Right renal cortex interstitium (tissue), 3 donors: ENCODE measurements at regions not wholly inside any gene's neighbourhood (a gene's known extent, or its start where the extent isn't known, plus 50 kb on each side); places are given as distances from the start of the nearest gene placed in this dataset.
"Not testable (repeated sequence)": the region's sequence is repeated elsewhere in the genome, so short reads cannot be mapped to it uniquely, and the experiment has no call there.

Experiments
- DNase-seq, 3 donors: peaks; one replicate each; pipeline ENCODE4 v3.0.0-alpha.2; 2013; ENCODE audit warnings: low read depth in 3 of 3, low spot score in 2 of 3

DNA sequence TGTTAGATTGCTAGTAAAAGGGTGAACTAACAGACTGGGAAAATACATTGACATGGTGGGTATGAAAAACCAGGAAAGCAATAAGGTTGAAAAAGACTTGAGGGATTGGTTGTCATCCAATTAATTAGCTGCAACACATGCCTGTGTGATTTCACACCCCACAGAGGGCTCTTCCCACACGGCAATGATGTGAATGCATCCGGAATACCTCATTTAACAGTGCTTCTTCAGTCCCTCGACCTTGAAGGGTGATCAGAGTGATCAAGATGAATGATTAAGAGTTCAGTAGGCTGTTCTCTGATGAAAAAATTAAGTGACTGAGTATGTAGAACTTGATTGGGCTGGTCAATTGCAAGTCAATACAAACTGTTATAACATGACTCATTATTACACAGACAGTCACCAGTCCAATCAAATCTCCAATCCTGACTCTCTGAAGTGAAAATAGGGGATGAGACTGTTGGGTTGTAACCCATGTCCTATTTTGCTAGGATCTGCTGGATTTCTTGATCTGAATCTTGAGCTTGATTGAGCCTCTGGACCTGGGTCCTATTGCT, 924.9 kb upstream of the FAM98A start:
- DNase-seq = no peak

DNA sequence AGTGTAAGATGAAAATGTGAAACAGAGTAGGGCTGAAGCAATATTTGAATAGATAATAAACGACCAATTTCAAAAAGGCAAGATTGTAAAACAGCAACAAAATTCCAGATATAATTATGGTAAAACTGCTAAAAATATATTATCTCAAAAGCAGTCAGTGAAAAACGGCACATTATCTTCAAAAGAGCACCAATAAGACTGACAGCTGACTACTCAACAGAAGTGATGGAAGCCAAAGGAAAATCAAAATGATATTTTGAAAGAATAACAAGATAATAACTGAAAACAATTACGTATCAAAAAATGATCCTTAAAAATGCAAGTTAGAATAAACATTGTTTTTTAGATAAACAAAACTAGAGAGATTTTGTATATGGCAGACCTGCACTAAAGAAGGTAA, 920.6 kb upstream of the FAM98A start:
- DNase-seq = no peak

DNA sequence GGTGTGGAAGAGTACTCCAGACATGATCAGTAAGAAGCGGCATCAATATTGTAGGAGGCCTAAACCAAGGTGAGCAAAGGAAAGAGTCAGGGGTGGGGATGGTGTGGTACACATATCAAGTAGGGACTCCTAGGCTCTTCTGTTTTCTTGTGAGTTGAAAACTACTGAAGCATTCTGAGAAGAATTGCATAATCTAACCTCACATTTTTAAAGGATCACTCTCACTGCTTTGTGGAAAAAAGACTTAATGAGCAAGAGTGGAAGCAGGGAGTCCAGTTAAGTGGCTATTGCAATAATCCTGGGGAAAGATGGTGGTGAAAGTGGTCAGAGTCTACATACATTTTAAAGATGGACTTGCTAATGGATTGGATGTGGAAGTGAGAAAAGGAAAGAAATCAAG, 899.5 kb upstream of the FAM98A start:
- DNase-seq = no peak

DNA sequence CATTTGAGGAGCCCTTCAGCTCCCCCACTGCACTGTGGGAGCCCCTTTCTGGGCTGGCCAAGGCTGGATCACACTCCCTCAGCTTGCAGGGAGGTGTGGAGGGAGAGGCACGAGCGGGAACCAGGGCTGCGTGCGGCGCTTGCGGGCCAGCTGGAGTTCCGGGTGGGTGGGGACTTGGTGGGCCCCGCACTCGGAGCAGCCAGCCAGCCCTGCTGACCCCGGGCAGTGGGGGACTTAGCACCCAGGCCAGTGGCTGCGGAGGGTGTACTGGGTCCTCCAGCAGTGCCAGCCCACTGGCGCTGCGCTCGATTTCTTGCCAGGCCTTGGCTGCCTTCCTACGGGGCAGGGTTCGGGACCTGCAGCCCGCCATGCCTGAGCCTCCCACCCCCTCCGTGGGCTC, 895.1 kb upstream of the FAM98A start:
- DNase-seq = not testable (repeated sequence)

DNA sequence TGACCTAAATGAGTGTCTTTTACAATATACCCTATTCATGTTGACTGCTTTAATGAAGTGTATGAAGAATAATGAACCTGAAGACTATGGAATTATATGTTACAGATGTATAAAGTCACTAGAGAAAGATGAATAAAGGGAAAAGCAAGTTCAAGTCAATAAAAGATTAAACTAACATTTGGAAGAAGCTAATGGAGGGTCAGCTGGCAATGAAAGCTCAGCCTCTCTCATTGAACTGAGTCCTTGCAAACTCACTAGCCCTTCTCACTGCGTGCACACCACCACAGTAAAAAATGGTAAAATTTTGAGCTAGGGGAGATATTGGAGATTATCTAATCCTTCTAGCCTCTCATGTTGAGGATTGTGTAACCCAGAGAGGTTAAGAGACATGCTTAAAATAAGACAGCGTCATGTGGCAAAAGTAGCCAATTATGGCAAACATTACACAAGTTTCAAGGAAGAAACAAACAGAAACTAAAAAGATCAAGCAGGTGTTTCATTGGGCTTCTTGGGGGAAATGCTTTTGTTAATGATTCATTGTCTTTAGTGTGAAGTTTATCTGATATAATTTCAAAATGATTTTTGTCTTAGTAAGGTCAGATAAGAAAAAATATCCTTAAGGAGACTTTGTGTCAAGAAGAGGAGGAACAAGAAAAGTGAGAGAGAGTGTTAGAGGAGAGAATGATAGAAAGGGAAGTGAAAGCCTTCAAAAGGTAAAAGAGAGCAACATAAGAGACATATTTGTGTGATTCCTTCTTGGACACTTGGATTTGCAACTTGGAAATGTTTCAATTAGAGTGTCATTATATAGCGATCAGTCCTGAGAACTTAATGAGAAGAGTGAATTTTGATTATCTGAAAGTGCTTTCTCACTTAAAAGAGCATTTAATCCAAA, 893.7 kb upstream of the FAM98A start:
- DNase-seq = no peak

DNA sequence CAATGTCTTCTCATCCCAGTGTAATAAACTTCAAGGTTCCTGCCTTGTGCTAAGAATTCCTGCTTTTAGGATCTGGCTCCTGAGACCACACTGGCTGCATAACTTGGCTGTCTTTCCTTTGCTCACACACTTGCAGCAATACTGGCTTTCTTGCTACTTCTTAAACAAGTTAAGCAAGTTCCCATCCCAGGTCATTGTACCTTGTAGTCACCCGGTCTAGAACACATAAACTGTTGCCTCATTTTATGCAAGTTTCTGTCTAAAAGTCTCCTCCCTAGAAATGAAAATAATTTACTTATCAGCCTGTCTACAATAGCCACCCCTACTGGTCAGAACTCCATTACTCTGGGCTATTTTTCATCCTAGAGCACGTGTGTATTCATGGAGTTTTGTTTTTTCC, 887.9 kb upstream of the FAM98A start:
- no peak for DNase-seq

DNA sequence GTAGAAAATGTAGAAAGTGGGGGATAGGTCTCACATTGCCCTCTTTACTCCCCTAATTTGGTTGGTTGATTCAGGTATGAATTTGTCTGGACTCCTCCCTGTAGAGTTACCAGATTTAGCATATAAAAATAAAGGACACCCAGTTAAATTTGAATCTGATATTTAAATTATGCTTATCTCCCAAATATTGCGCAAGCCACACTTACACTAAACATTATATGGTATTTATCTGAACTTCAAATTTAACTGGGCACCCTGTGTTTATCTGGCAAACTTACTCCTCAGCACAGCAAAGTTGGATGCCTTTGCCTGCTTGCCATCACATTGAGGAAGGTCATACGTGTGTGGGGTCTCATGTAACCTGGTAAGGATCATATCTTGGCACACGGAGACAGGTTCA, 882.4 kb upstream of the FAM98A start:
- DNase-seq = no peak

DNA sequence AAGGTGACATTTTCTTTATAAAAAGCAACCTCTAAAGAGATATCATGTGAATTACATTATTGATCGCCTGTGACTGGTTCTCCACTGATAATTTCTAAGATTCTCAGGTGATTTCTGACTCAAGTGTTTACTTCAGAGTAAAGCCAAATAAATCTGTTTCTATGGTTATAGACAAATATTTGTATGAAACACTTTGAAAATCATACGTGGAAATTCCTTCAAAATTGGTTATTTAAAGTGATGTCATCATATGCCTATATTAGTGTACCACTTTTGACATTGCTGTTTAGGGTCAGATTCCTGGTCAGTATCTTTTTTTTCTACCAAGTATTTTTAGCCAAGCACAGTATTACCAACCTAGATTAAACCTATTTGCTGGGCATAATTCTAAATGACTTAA, 881.3 kb upstream of the FAM98A start:
- DNase-seq = no peak

DNA sequence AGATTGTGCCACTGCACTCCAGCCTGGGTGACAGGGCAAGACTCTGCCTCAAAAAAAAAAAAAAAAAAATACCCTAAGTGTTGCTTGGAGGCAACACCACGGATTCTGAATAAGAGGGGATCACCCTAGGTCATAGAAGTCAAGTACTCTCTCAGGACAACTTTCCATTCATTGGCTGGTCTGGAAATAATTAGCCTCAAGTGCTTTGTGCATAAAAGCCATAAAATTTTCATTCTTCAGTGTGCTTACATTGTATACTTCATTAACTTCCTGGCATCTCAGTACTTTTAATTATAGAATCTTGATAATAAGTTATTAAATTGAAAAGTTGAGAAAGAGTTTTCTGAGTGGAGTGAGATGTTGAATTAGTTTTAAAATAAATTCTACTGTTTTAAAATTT, 876.1 kb upstream of the FAM98A start:
- DNase-seq = no peak

DNA sequence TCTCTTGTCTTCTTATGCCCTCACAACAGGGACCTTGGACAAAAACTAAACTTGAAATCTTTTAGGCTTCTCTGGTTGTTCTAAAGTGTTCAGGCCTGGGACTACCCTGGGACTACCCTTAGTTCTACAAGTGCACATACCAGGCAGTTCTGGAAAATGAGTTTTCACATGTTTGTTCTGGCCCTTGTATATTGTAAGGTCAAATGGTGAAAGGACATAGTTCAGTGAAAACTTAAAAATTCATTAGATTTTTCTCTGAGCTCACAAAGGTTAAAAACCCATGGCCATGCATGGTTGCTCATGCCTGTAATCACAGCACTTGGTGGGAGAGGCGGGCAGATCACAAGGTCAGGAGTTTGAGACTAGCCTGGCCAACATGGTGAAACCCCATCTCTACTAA, 875.5 kb upstream of the FAM98A start:
- no peak for DNase-seq

DNA sequence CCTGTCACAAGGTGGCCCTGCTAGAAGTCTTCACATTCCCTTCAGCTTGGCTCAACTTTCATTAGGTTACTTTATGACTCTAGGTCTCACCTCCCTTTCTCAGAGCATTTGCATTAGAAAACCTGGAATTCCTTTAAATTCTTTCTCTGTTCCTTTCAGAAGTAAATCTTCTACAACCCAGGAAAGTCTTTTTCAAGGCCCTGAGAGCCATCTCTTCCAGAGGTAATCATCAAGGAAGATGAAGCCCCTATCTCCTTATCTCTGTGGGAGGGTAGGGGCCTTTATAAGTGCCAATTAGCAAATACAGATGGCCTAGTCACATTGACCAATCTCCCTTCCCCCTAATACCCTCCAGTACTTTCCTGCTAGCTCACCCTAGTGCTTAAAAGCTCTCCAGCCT, 848.0 kb upstream of the FAM98A start:
- DNase-seq = no peak

DNA sequence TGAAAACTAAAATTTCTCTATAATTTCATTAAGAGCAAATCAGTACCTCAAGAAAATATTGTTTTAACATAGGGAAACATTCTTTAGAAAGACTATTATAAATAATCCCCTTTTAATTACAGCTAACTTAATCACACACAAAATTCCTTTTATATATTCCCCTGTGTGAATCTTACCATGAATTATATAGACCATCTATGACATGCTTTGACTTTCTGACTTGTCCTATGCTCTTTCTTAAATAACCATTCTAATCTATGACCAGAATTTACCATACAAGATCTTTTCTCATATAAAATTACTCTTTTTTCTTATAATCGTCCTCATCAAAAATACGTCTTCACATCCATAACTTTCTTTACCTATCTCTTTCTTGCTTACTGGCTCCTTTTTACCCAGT, 824.2 kb upstream of the FAM98A start:
- DNase-seq = no peak

DNA sequence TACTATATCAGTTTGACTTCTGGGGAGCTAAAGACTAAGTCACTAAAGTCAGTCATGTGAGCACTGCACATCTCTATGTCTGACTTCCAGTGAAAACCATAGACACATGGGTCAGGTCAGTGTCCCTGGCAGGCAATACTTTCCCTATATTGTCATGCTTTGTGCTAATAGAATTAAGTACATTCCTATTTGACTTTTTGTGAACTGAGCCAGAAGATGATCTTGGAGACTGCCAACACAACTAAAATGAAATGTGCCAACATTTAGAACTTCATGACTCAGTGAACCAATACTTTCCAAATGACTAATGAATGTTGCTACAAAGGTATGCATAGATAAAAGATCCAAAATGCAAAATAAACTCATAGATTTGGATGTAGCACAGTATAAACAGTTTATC, 820.8 kb upstream of the FAM98A start:
- no peak for DNase-seq

DNA sequence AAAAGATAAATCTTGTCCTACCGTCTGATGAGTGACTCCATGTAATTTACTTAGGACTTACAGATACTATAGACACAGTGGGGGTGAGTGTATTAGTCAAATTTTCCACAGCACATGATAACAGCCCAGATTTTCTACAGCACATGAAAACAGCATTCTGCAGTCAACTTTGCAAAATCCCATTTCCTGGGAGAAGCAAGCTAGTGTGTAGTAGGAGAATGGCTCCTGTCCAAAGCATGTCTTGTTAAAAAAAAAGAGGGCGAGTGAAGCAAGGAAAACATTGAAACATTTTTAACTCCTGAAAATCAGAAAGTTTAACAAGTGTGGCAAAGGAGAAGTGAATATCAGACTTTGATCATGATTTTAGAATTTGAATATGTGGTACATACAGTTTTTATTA, 817.8 kb upstream of the FAM98A start:
- no peak for DNase-seq

DNA sequence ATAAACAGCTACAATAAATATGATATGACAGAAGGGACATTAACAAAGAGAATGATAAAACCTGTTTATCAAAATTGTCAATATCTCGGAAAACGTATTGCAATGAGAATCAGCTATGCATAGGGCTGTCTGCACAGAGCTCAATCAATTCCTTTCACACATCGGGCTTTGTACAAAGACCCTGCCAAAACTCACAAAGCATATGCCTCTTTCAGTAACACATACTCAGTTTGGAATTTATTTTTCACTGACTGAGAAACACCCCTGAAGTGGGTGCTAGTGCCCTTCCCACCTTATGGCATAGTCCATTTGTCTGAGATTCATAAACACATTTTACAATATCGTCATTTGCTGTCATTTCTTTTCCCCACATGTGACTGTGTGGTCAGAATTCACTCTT, 815.8 kb upstream of the FAM98A start:
- DNase-seq = no peak

DNA sequence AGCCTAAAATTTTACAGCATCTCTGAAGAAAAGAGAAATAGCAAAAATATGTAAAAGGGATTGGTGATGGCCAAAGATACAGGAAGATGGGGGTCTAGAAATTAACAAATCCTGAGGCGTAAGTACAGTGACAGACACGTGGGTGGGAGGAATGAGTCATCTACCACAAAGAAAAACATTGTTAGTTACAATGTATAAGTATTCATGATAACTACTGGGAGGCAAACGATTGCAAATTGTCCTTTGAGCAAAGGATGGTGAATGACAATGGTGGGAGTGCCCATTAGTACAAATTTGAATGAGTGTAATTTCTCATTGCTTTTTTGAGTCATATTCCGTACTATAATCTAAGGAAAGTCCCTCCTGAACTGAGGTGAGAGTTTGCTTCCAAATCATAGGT, 809.0 kb upstream of the FAM98A start:
- DNase-seq = no peak

DNA sequence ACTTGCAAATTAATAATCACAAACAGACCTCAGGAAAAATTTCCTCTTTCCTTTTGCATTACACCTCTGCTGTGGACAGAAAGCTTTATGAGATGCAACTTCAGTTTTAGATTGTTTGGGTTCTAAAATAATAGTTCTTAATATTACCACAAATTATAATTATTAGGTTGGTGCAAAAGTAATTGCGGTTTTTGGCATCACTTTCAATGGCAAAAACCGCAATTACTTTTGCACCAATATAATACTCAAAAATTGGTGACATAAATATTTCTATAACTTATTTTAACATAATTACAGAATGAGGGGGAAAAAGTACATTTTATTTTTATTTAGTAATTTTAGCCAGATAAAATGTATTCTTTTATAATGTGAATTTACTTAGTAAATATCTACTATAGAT, 804.4 kb upstream of the FAM98A start:
- no peak for DNase-seq

DNA sequence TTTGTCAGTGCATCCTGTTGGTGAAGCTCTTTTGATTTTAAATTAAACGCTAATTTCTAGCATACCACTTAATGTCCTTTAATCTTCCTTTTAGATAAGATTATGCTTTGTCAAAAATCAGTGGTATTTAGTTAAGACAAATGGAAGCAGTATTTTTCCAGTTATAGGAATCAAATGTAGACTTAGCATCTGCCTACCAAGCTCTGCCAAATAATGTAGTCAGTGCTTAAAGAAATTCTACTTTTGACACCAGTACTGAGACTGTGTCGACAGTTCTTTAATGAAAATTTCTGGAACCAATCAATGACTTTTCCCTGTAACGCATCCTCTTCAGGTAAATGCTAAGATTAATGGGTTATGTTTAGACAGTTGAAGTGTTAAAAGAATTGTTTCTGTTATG, 803.3 kb upstream of the FAM98A start:
- DNase-seq = no peak

DNA sequence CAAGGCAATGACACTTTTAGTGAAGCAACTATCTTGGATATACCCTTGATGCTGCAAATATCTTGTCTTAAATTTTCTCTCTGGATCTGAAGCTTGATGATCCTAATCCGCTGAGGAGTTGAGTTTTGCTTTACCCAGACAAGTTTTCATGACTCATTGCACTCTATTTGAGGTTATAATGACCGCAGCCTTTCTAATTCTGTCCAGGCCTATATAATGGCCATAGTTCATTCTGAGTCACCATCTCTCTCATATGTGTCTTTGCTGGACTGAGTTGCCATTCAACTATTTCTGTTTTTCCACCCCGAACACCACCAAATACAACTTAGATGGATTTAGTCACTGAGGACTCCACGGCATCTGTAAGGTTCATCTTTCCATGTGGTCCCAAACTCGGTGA, 802.1 kb upstream of the FAM98A start:
- DNase-seq = no peak

DNA sequence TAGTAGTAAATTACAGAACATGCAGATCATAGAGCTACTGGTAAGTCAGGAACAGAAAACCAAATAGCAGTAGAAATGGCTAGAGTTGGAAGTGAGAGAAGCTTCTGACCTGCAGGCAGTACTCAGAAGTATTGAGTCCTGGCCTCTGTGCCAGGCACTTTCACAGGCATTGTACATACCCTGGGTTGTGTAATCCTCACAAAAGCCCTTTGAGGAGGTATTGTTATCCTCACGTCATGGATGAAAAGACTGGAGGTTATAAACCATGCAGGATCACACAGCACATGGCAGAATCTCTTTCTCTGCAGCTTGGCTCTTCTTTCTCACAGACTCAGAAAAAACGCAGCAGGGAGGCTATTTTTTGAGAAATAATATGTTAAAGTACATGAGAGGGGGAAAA, 789.3 kb upstream of the FAM98A start:
- DNase-seq = no peak

DNA sequence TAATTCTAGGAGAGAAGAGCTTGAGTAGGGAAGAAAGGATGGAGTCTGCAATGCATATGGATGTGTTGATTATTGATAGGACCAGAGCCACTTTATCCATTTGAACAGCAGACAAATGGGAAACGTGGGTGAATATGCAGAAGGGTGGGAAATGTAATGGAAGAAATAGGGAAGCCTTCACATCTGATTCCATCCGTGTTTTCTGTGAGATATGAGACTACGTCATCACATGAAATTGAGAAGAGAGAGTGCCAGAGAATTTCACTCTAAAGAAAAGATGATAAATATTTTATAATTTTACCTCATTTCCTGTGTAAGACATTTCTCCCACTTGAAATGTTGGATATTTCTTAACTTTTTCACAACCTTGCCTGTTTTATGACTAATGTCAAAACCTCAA, 788.4 kb upstream of the FAM98A start:
- DNase-seq = no peak

DNA sequence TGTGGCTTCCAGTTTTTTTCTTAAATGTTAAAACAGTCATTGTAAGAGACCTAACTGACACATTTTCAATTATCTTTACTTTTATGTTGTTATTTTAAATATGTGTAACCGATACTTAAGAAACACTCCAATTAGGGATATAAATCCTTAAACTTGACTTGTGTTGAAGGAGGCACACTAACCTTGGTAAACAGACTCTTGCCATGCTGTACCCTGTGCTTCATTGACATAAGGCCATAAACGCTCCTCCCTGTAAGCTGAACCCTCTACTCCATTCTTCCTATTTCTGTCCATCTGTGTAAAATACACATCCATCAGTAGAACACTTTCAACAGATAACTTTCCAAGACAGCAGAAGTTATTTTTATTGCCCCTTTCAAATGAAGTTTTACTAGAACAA, 780.5 kb upstream of the FAM98A start:
- peak in 1 of 3 donors; percentile 21 for DNase-seq
